ENCODE measurements at regions not wholly inside any gene's neighbourhood (a gene's known extent, or its start where the extent isn't known, plus 50 kb on each side); places are given as distances from the start of the nearest gene placed in this dataset.

GRCh38 chr13:65368832-65369231 lies 1861.3 kb downstream of the PCDH9 start:
- TF ChIP-seq CTCF (IDR thresholded peaks at IDR 0.05; ENCODE audit: low read depth, low read length) (no peak), EZH2phosphoT487 (IDR thresholded peaks at IDR 0.05; ENCODE audit: low read depth) (no peak)
